ENCODE measurements at regions not wholly inside any gene's neighbourhood (a gene's known extent, or its start where the extent isn't known, plus 50 kb on each side); places are given as distances from the start of the nearest gene placed in this dataset.
A peak's percentile ranks its signal among the peaks of the same experiment; 100 is the strongest.
"Not testable (repeated sequence)": the region's sequence is repeated elsewhere in the genome, so short reads cannot be mapped to it uniquely, and the experiment has no call there.

GRCh38 chr9:115668521-115668920, 485.1 kb upstream of the PAPPA start:
- DNase-seq (ENCODE audit: low read depth), result peak; percentile 47

- DNase-seq (ENCODE audit: low read depth), result no peak
Observed at GRCh38 chr9:115671236-115671962, 482.2 kb upstream of the PAPPA start.

- DNase-seq (ENCODE audit: low read depth), result no peak
Observed at GRCh38 chr9:115671963-115672305, 481.7 kb upstream of the PAPPA start.

GRCh38 chr9:115672477-115673316, 480.9 kb upstream of the PAPPA start:
- DNase-seq (ENCODE audit: low read depth), result peak; percentile 94

- DNase-seq (ENCODE audit: low read depth), result peak; percentile 49
Observed at GRCh38 chr9:115673599-115673998, 480.0 kb upstream of the PAPPA start.

GRCh38 chr9:115674091-115674490, 479.5 kb upstream of the PAPPA start:
- DNase-seq (ENCODE audit: low read depth), result no peak

- no peak for DNase-seq (ENCODE audit: low read depth)
Observed at GRCh38 chr9:115675834-115676233, 477.8 kb upstream of the PAPPA start.

GRCh38 chr9:115680231-115680630, 473.4 kb upstream of the PAPPA start:
- DNase-seq (ENCODE audit: low read depth), result no peak

- no peak for DNase-seq (ENCODE audit: low read depth)
Observed at GRCh38 chr9:115681585-115681984, 472.0 kb upstream of the PAPPA start.

- no peak for DNase-seq (ENCODE audit: low read depth)
Observed at GRCh38 chr9:115686069-115686468, 467.5 kb upstream of the PAPPA start.

- DNase-seq (ENCODE audit: low read depth), result no peak
Observed at GRCh38 chr9:115687356-115687755, 466.2 kb upstream of the PAPPA start.

- DNase-seq (ENCODE audit: low read depth), result no peak
Observed at GRCh38 chr9:115689331-115689730, 464.3 kb upstream of the PAPPA start.

GRCh38 chr9:115690786-115691496, 462.6 kb upstream of the PAPPA start:
- DNase-seq (ENCODE audit: low read depth), result peak; percentile 90

- DNase-seq (ENCODE audit: low read depth), result no peak
Observed at GRCh38 chr9:115691693-115692092, 461.9 kb upstream of the PAPPA start.

- DNase-seq (ENCODE audit: low read depth), result not testable (repeated sequence)
Observed at GRCh38 chr9:115692868-115693267, 460.7 kb upstream of the PAPPA start.

GRCh38 chr9:115694014-115694413, 459.6 kb upstream of the PAPPA start:
- DNase-seq (ENCODE audit: low read depth), result peak; percentile 48

- no peak for DNase-seq (ENCODE audit: low read depth)
Observed at GRCh38 chr9:115694991-115695390, 458.6 kb upstream of the PAPPA start.

GRCh38 chr9:115712981-115713380, 440.6 kb upstream of the PAPPA start:
- DNase-seq (ENCODE audit: low read depth), result no peak

- no peak for DNase-seq (ENCODE audit: low read depth)
Observed at GRCh38 chr9:115715666-115716065, 437.9 kb upstream of the PAPPA start.

GRCh38 chr9:115717298-115717697, 436.3 kb upstream of the PAPPA start:
- no peak for DNase-seq (ENCODE audit: low read depth)

GRCh38 chr9:115717711-115718173, 435.8 kb upstream of the PAPPA start:
- peak; percentile 73 for DNase-seq (ENCODE audit: low read depth)

- no peak for DNase-seq (ENCODE audit: low read depth)
Observed at GRCh38 chr9:115730396-115730795, 423.2 kb upstream of the PAPPA start.

- DNase-seq (ENCODE audit: low read depth), result no peak
Observed at GRCh38 chr9:115730845-115731244, 422.7 kb upstream of the PAPPA start.

Measured in HS-27A (cell line).